Osteoblast (primary cell): ENCODE measurements at regions not wholly inside any gene's neighbourhood (a gene's known extent, or its start where the extent isn't known, plus 50 kb on each side); places are given as distances from the start of the nearest gene placed in this dataset.

Source experiments
- DNase-seq: peaks from one replicate; pipeline ENCODE4 v3.0.0; 2011; ENCODE audit warnings: low spot score, mixed read lengths; ENCODE audit not compliant: insufficient read length; ENCODE audit errors: missing footprints
- H2AFZ ChIP-seq: 2 replicates; pipeline ENCODE4 v1.6.0; 2011; ENCODE audit warnings: mild to moderate bottlenecking, low read length
- H3K27ac ChIP-seq: 2 replicates; pipeline ENCODE4 v1.5.1; 2011; ENCODE audit warnings: mild to moderate bottlenecking, low read depth, low read length, moderate library complexity
- H3K27me3 ChIP-seq: 2 replicates; pipeline ENCODE4 v1.6.0; 2012; ENCODE audit warnings: mild to moderate bottlenecking, control low read depth, inconsistent platforms, low read length, moderate library complexity; ENCODE audit not compliant: insufficient read depth
- H3K36me3 ChIP-seq: 2 replicates; pipeline ENCODE4 v1.5.1; 2011; ENCODE audit warnings: mild to moderate bottlenecking, low read length, control low read depth, moderate library complexity; ENCODE audit not compliant: insufficient read depth
- H3K4me1 ChIP-seq: 2 replicates; pipeline ENCODE4 v1.5.1; 2011; ENCODE audit warnings: mild to moderate bottlenecking, low read length, control low read depth, moderate library complexity; ENCODE audit not compliant: insufficient read depth
- H3K4me2 ChIP-seq: 2 replicates; pipeline ENCODE4 v1.6.0; 2011; ENCODE audit warnings: mild to moderate bottlenecking, low read length; ENCODE audit not compliant: insufficient read depth
- H3K4me3 ChIP-seq: fragments of 200-600 bp; sonication (generic); 3 replicates; pipeline ENCODE4 v1.5.1; 2012; ENCODE audit warnings: mild to moderate bottlenecking, low read length, inconsistent platforms; ENCODE audit not compliant: insufficient read depth
- H3K79me2 ChIP-seq: 2 replicates; pipeline ENCODE4 v1.6.0; 2012; ENCODE audit warnings: mild to moderate bottlenecking, low read length, control low read depth, inconsistent platforms; ENCODE audit not compliant: insufficient read depth
- H3K9me3 ChIP-seq: 2 replicates; pipeline ENCODE4 v1.5.1; 2011; ENCODE audit warnings: low read depth, low read length, control low read depth
- H4K20me1 ChIP-seq: 2 replicates; pipeline ENCODE4 v1.6.0; 2012; ENCODE audit warnings: mild to moderate bottlenecking, low read length, control low read depth; ENCODE audit not compliant: insufficient read depth
- CTCF ChIP-seq: IDR thresholded peaks from 2 replicates; pipeline ENCODE4 v1.5.1; 2011; ENCODE audit warnings: mild to moderate bottlenecking, low read depth, low read length, moderate library complexity; ENCODE audit errors: extremely low read depth

- Histone ChIP-seq H3K4me3 (no peak overlapping the region), H3K27me3 (no peaks in the 10 kb centered on the region), H3K79me2 (no peaks in the 10 kb centered on the region), H2AFZ (no peak overlapping the region), H4K20me1 (no peaks in the 10 kb centered on the region), H3K27ac (no peak overlapping the region), H3K4me1 (no peaks in the 10 kb centered on the region), H3K36me3 (no peaks in the 10 kb centered on the region), H3K9me3 (no peaks in the 10 kb centered on the region), H3K4me2 (no peak overlapping the region)
- no peak for DNase-seq
- TF ChIP-seq CTCF: no peak
Measured at GRCh38 chr11:82089426-82089825, 644.2 kb downstream of the FAM181B start.

- H3K27me3 ChIP-seq: no peaks in the 10 kb centered on the region
- no peak overlapping the region for H3K4me3 ChIP-seq
- H3K36me3 ChIP-seq: no peaks in the 10 kb centered on the region
- no peak overlapping the region for H3K4me2 ChIP-seq
- H3K4me1 ChIP-seq: no peaks in the 10 kb centered on the region
- no peak for DNase-seq
- H3K79me2 ChIP-seq: no peaks in the 10 kb centered on the region
- no peaks in the 10 kb centered on the region for H4K20me1 ChIP-seq
- no peak for TF ChIP-seq CTCF
- H3K27ac ChIP-seq: no peak overlapping the region
- H2AFZ ChIP-seq: no peak overlapping the region
- H3K9me3 ChIP-seq: no peaks in the 10 kb centered on the region
Measured at GRCh38 chr11:82085493-82085892, 648.2 kb downstream of the FAM181B start.

- no peak for TF ChIP-seq CTCF
Measured at GRCh38 chr11:82082976-82083375, 650.7 kb downstream of the FAM181B start.

GRCh38 chr11:82080160-82080559, 653.5 kb downstream of the FAM181B start:
- no peak for TF ChIP-seq CTCF

More at GRCh38 chr11:82082976-82083375, 650.7 kb downstream of the FAM181B start:
- no peaks in the 10 kb centered on the region for H3K27me3 ChIP-seq
- H3K36me3 ChIP-seq: no peaks in the 10 kb centered on the region
- H3K79me2 ChIP-seq: no peaks in the 10 kb centered on the region
- H3K9me3 ChIP-seq: no peaks in the 10 kb centered on the region
- H3K27ac ChIP-seq: no peak overlapping the region
- H3K4me2 ChIP-seq: no peak overlapping the region
- no peak for DNase-seq
- H3K4me3 ChIP-seq: no peak overlapping the region
- H4K20me1 ChIP-seq: no peaks in the 10 kb centered on the region
- H3K4me1 ChIP-seq: no peaks in the 10 kb centered on the region
- H2AFZ ChIP-seq: no peak overlapping the region

More at GRCh38 chr11:82080160-82080559, 653.5 kb downstream of the FAM181B start:
- Histone ChIP-seq H3K79me2 (no peaks in the 10 kb centered on the region), H3K9me3 (no peaks in the 10 kb centered on the region), H3K27ac (no peak overlapping the region), H3K4me3 (no peak overlapping the region), H3K27me3 (no peaks in the 10 kb centered on the region), H3K4me1 (no peaks in the 10 kb centered on the region), H2AFZ (no peak overlapping the region), H3K4me2 (no peak overlapping the region), H3K36me3 (no peaks in the 10 kb centered on the region), H4K20me1 (no peaks in the 10 kb centered on the region)
- no peak for DNase-seq
